ENCODE measurements at regions not wholly inside any gene's neighbourhood (a gene's known extent, or its start where the extent isn't known, plus 50 kb on each side); places are given as distances from the start of the nearest gene placed in this dataset.

GRCh38 chr2:194723446-194723845 lies 933.6 kb upstream of the SLC39A10 start:
- DNase-seq (ENCODE audit: low spot score in 2 of 2): no peak
- Histone ChIP-seq H3K4me3 (no peak overlapping the region), H3K27me3 (no peaks in the 10 kb centered on the region), H3K4me1 (no peaks in the 10 kb centered on the region), H3K36me3 (no peaks in the 10 kb centered on the region), H3K9me3 (no peaks in the 10 kb centered on the region), H3K27ac (no peak overlapping the region)
- TF ChIP-seq POLR2A (IDR thresholded peaks at IDR 0.05) (no peak), CTCF (IDR thresholded peaks at IDR 0.05) (no peak), POLR2AphosphoS5 (IDR thresholded peaks at IDR 0.05) (no peak)
- intact Hi-C loops (cut with DNase I; ENCODE audit: low total_unique reads): no loop called here

- intact Hi-C loops (cut with DNase I; ENCODE audit: low total_unique reads): no loop called here
- Histone ChIP-seq H3K36me3 (no peaks in the 10 kb centered on the region), H3K9me3 (no peaks in the 10 kb centered on the region), H3K4me1 (no peaks in the 10 kb centered on the region), H3K27ac (no peak overlapping the region), H3K4me3 (no peak overlapping the region), H3K27me3 (no peaks in the 10 kb centered on the region)
- TF ChIP-seq CTCF (IDR thresholded peaks at IDR 0.05) (no peak), POLR2A (IDR thresholded peaks at IDR 0.05) (no peak)
- DNase-seq (ENCODE audit: low spot score in 2 of 2): no peak
Measured at GRCh38 chr2:194721227-194721626, 935.8 kb upstream of the SLC39A10 start.

GRCh38 chr2:194720462-194720861 lies 936.6 kb upstream of the SLC39A10 start:
- no peak for DNase-seq (ENCODE audit: low spot score in 2 of 2)
- Histone ChIP-seq H3K36me3 (no peaks in the 10 kb centered on the region), H3K9me3 (no peaks in the 10 kb centered on the region), H3K4me1 (no peaks in the 10 kb centered on the region), H3K27ac (no peak overlapping the region), H3K4me3 (no peak overlapping the region), H3K27me3 (no peaks in the 10 kb centered on the region)
- intact Hi-C loops (cut with DNase I; ENCODE audit: low total_unique reads): no loop called here
- TF ChIP-seq POLR2AphosphoS5 (IDR thresholded peaks at IDR 0.05): no peak

- Histone ChIP-seq H3K36me3 (no peaks in the 10 kb centered on the region), H3K27me3 (no peaks in the 10 kb centered on the region), H3K4me1 (no peaks in the 10 kb centered on the region), H3K9me3 (no peaks in the 10 kb centered on the region), H3K27ac (no peak overlapping the region), H3K4me3 (no peak overlapping the region)
- no peak for DNase-seq (ENCODE audit: low spot score in 2 of 2)
- TF ChIP-seq POLR2A (IDR thresholded peaks at IDR 0.05): no peak
- TF ChIP-seq CTCF (IDR thresholded peaks at IDR 0.05): no peak
- no peak for TF ChIP-seq POLR2AphosphoS5 (IDR thresholded peaks at IDR 0.05)
- intact Hi-C loops (cut with DNase I; ENCODE audit: low total_unique reads): no loop called here
Measured at GRCh38 chr2:194718881-194719280, 938.1 kb upstream of the SLC39A10 start.

- no peaks in the 10 kb centered on the region for H3K9me3 ChIP-seq
- no peaks in the 10 kb centered on the region for H3K4me1 ChIP-seq
- H3K27ac ChIP-seq: no peak overlapping the region
- no peaks in the 10 kb centered on the region for H3K27me3 ChIP-seq
- TF ChIP-seq POLR2A (IDR thresholded peaks at IDR 0.05): no peak
- no peak for TF ChIP-seq POLR2AphosphoS5 (IDR thresholded peaks at IDR 0.05)
- no peak for TF ChIP-seq CTCF (IDR thresholded peaks at IDR 0.05)
- intact Hi-C loops (cut with DNase I; ENCODE audit: low total_unique reads): loop anchor here (1.0 kb wide), 1 partner anchor 14 kb away; no protein-coding TSS in a partner anchor
- H3K36me3 ChIP-seq: no peaks in the 10 kb centered on the region
- no peak for DNase-seq (ENCODE audit: low spot score in 2 of 2)
- no peak overlapping the region for H3K4me3 ChIP-seq
Measured at GRCh38 chr2:194714541-194714940, 942.5 kb upstream of the SLC39A10 start.

GRCh38 chr2:194709840-194710239 lies 947.2 kb upstream of the SLC39A10 start:
- H3K4me1 ChIP-seq: no peaks in the 10 kb centered on the region
- no peak overlapping the region for H3K4me3 ChIP-seq
- no peaks in the 10 kb centered on the region for H3K27me3 ChIP-seq
- no peaks in the 10 kb centered on the region for H3K36me3 ChIP-seq
- TF ChIP-seq POLR2AphosphoS5 (IDR thresholded peaks at IDR 0.05): no peak
- no peak for TF ChIP-seq CTCF (IDR thresholded peaks at IDR 0.05)
- TF ChIP-seq POLR2A (IDR thresholded peaks at IDR 0.05): no peak
- DNase-seq (ENCODE audit: low spot score in 2 of 2): no peak
- H3K9me3 ChIP-seq: no peaks in the 10 kb centered on the region
- no peak overlapping the region for H3K27ac ChIP-seq
- intact Hi-C loops (cut with DNase I; ENCODE audit: low total_unique reads): no loop called here

Data from breast epithelium (tissue), 4 donors.